ENCODE measurements at regions not wholly inside any gene's neighbourhood (a gene's known extent, or its start where the extent isn't known, plus 50 kb on each side); places are given as distances from the start of the nearest gene placed in this dataset.
"Not testable (repeated sequence)": the region's sequence is repeated elsewhere in the genome, so short reads cannot be mapped to it uniquely, and the experiment has no call there.

- H3K4me3 ChIP-seq (ENCODE audit: low read depth, low read length), result no peak overlapping the region
- peak; percentile 43 for DNase-seq (ENCODE audit: low read depth)
- TF ChIP-seq CTCF (IDR thresholded peaks at IDR 0.05; ENCODE audit: insufficient read depth, low read depth, low read length), result no peak
These were observed 56.3 kb upstream of the DIRAS2 start for GRCh38 chr9:90698871-90699440.

GRCh38 chr9:90697808-90698207, 55.2 kb upstream of the DIRAS2 start:
- TF ChIP-seq CTCF (IDR thresholded peaks at IDR 0.05; ENCODE audit: insufficient read depth, low read depth, low read length), result no peak
- DNase-seq (ENCODE audit: low read depth), result no peak
- H3K4me3 ChIP-seq (ENCODE audit: low read depth, low read length), result no peak overlapping the region

- not testable (repeated sequence) for H3K4me3 ChIP-seq (ENCODE audit: low read depth, low read length); DNase-seq (ENCODE audit: low read depth)
These were observed 51.6 kb upstream of the DIRAS2 start for GRCh38 chr9:90694187-90694586.
